HepG2 (cell line): ENCODE measurements at regions not wholly inside any gene's neighbourhood (a gene's known extent, or its start where the extent isn't known, plus 50 kb on each side); places are given as distances from the start of the nearest gene placed in this dataset.

Experiments
- ATAC-seq: fragments of 200-7000 bp; cut with Tn5 transposase; 3 replicates; pipeline ENCODE4 v1.9.1; 2020; ENCODE audit warnings: mild to moderate bottlenecking, moderate library complexity
- BruUV-seq: library from RNA; stranded (reverse); fragments of 400-500 nt; replicated peaks from 2 replicates; lab custom pipeline; 2021; lab: Mats Ljungman, UMichigan
- CTCF ChIA-PET: fragments of 300-600 bp; formaldehyde crosslinking; extraction: SDS; loops from one replicate; lab custom pipeline; 2021; ENCODE audit warnings: low total read pairs, inconsistent platforms, low intra/inter-chr PET ratio; lab: Yijun Ruan, JAX
- POLR2A ChIA-PET: fragments of 350-600 bp; sonication (Branson Sonifier 250); formaldehyde crosslinking; loops from one replicate; lab custom pipeline; 2020; ENCODE audit warnings: antibody characterized with exemption, inconsistent platforms; lab: Yijun Ruan, JAX
- DNase-seq: peaks from one replicate; pipeline ENCODE4 v3.0.0-alpha.2; 2015; ENCODE audit warnings: low spot score
- FAIRE-seq: peaks from 3 replicates; lab custom pipeline; 2011; peaks lifted over from hg19 to GRCh38; lab: Jason Lieb, UNC
- H2AFZ ChIP-seq: one replicate; pipeline ENCODE4 v1.6.1; 2011; ENCODE audit warnings: low read length, inconsistent platforms
- H3K27ac ChIP-seq: fragments of 300-600 bp; 3 replicates; pipeline ENCODE4 v1.8.0; 2011; ENCODE audit warnings: mixed run types, mild to moderate bottlenecking, mixed read lengths, low read length, inconsistent platforms; ENCODE audit not compliant: insufficient read depth; ENCODE audit errors: extremely low read length
- H3K27me3 ChIP-seq, 2 experiments: fragments of 200-600 bp in 1 of 2; 2 replicates in 1 of 2; 3 replicates in 1 of 2; pipeline versions ENCODE4 v1.6.0 to v1.8.0; 2011; ENCODE audit warnings: low read length in 2 of 2, mild to moderate bottlenecking in 2 of 2, moderate library complexity in 2 of 2, inconsistent platforms in 1 of 2; ENCODE audit not compliant: insufficient read depth in 2 of 2, control insufficient read depth in 1 of 2
- H3K36me3 ChIP-seq, 2 experiments: fragments of 200-600 bp in 1 of 2; replicated peaks in 1 of 2; 2 replicates in 1 of 2; 3 replicates in 1 of 2; pipeline versions ENCODE4 v1.5.1 to v1.8.0; 2011; ENCODE audit warnings: low read length in 2 of 2, inconsistent platforms in 1 of 2; ENCODE audit not compliant: insufficient read depth in 2 of 2, control insufficient read depth in 1 of 2
- H3K4me1 ChIP-seq: 2 replicates; pipeline ENCODE4 v1.5.1; 2012; ENCODE audit warnings: low read length, inconsistent platforms; ENCODE audit not compliant: insufficient read depth
- H3K4me2 ChIP-seq: 2 replicates; pipeline ENCODE4 v1.6.0; 2011; ENCODE audit warnings: low read depth, low read length, inconsistent platforms
- H3K4me3 ChIP-seq, 3 experiments: fragments of 200-600 bp in 1 of 3; sonication (generic), shearing (Covaris generic) in 1 of 3; replicated peaks in 1 of 3; 2 replicates each; pipeline ENCODE4 v1.5.1; 2011 to 2016; ENCODE audit warnings: low read length in 3 of 3, inconsistent platforms in 2 of 3, low read depth in 2 of 3, mild to moderate bottlenecking in 2 of 3, control low read depth in 1 of 3, mixed read lengths in 1 of 3; ENCODE audit not compliant: insufficient read depth in 1 of 3
- H3K79me2 ChIP-seq: one replicate; pipeline ENCODE4 v1.6.1; 2011; ENCODE audit warnings: low read length, inconsistent platforms; ENCODE audit not compliant: insufficient read depth
- H3K9ac ChIP-seq: 2 replicates; pipeline ENCODE4 v1.6.0; 2011; ENCODE audit warnings: mild to moderate bottlenecking, low read depth, low read length, inconsistent platforms; ENCODE audit not compliant: insufficient read depth
- H3K9me3 ChIP-seq: 2 replicates; pipeline ENCODE4 v1.5.1; 2012; ENCODE audit warnings: mild to moderate bottlenecking, low read length
- H4K20me1 ChIP-seq: 2 replicates; pipeline ENCODE4 v1.6.0; 2011; ENCODE audit warnings: inconsistent platforms, mild to moderate bottlenecking, low read length, moderate library complexity; ENCODE audit not compliant: insufficient read depth
- ARID5B ChIP-seq: IDR thresholded peaks from 2 replicates; pipeline ENCODE4 v1.4.0; 2020; ENCODE audit warnings: mild to moderate bottlenecking, missing genetic modification reagents
- HOXA9 ChIP-seq: sonication (generic); formaldehyde crosslinking; IDR thresholded peaks from 2 replicates; pipeline ENCODE4 v1.8.1; 2022; ENCODE audit warnings: missing genetic modification reagents, mild to moderate bottlenecking, moderate library complexity, borderline replicate concordance
- MAFF ChIP-seq: IDR thresholded peaks from 2 replicates; pipeline ENCODE4 v1.6.1; 2011; ENCODE audit warnings: low read depth, low read length, improper control_type of control experiment
- MAFK ChIP-seq, 2 experiments: IDR thresholded peaks in 1 of 2; conservative IDR thresholded peaks in 1 of 2; 2 replicates each; pipeline ENCODE4 v1.6.1; 2011; ENCODE audit warnings: improper control_type of control experiment in 2 of 2, low read length in 2 of 2
- PRMT3 ChIP-seq: sonication (generic); formaldehyde crosslinking; IDR thresholded peaks from 2 replicates; pipeline ENCODE4 v1.8.1; 2022; ENCODE audit warnings: low read depth, mild to moderate bottlenecking, moderate library complexity, missing genetic modification reagents, borderline replicate concordance
- SKIL ChIP-seq: sonication (generic); formaldehyde crosslinking; IDR thresholded peaks from 2 replicates; pipeline ENCODE4 v1.8.0; 2022; ENCODE audit warnings: missing genetic modification reagents, mild to moderate bottlenecking, moderate library complexity, borderline replicate concordance
- SP2 ChIP-seq: sonication (generic); formaldehyde crosslinking; IDR thresholded peaks from 2 replicates; pipeline ENCODE4 v1.5.1; 2020; ENCODE audit warnings: mild to moderate bottlenecking, missing genetic modification reagents
- SRY ChIP-seq: sonication (generic); formaldehyde crosslinking; IDR thresholded peaks from 2 replicates; pipeline ENCODE4 v1.8.0; 2022; ENCODE audit warnings: mild to moderate bottlenecking, missing genetic modification reagents
- ZNF281 ChIP-seq: sonication (generic); formaldehyde crosslinking; IDR thresholded peaks from 2 replicates; pipeline ENCODE4 v1.4.0; 2020; ENCODE audit warnings: missing genetic modification reagents, borderline replicate concordance
- WGBS: methylation state at CpG from one replicate; pipeline ENCODE4 v1.1.6; 2017; ENCODE audit warnings: low lambda C conversion rate; 5-methylcytosine and 5-hydroxymethylcytosine counted together
- in situ Hi-C: cut with HindIII; loops from 2 replicates; pipeline ENCODE4 v1.10.0; 2017; ENCODE audit warnings: low pct_unique_long_range_greater_than_20kb; ENCODE audit not compliant: extremely low pct_ligation_motif_present
- intact Hi-C: fragments of 100-400 bp; cut with micrococcal nuclease; formaldehyde crosslinking; loops from one replicate; pipeline ENCODE4 v1.10.0; 2022; ENCODE audit not compliant: unreplicated experiment

DNA sequence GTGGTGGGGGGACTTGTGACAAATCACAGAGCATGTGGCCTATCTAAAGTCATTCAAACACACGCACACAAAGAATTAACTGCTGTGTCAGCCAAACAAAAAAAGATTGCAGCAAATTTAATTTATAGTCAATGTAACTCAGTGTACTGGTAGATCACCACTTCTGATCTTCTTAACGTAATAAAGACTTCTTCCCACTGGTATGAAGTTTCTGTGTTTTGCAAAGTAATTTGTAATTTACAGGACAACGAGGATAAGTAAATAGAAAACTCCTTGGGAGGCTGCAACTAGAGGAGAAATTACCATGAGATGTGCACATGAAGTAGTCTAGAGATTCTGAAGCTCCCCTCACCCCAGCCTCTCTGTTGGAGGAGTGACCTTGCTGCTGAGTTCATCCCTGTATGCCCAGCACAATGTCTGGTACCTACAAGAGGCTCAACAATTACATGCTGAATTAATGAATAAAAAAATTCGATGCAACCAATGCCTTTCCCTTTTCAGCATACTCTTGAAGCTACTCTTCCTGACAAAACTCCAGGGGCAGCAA is 207.3 kb downstream of the ARRDC4 start:
- H3K4me1 ChIP-seq, result no peaks in the 10 kb centered on the region
- no peak overlapping the region for H3K4me2 ChIP-seq
- no peak overlapping the region for H3K27ac ChIP-seq
- ChIA-PET CTCF (no interaction called here), POLR2A (no interaction called here)
- H3K4me3 ChIP-seq, result no peak overlapping the region
- H3K36me3 ChIP-seq, result no peaks in the 10 kb centered on the region
- no peak for FAIRE-seq
- intact Hi-C loops, result no loop called here
- no TSS peak for BruUV-seq
- no peak for ATAC-seq
- H3K9me3 ChIP-seq, result no peaks in the 10 kb centered on the region
- WGBS, result 14% methylated on average over 4 of the region's 4 CpGs
- H3K9ac ChIP-seq, result no peak overlapping the region
- TF ChIP-seq MAFK (conservative IDR thresholded peaks at IDR 0.05 in 1 of 2, IDR thresholded peaks at IDR 0.05 in 1 of 2; ENCODE audit: low read length in 2 of 2) (peak; percentile 11 to 69; a peak in 2 of 4 replicates), MAFF (peak; percentile 41; the same call in 1 of the 2 replicates), ZNF281 (CRISPR knock-in tag) (no peak)
- H4K20me1 ChIP-seq, result no peaks in the 10 kb centered on the region
- H3K27me3 ChIP-seq, result peaks cover 0 to 12% of the 10 kb centered on the region in 2 experiments; a peak in 2 of 5 replicates
- no peak overlapping the region for H2AFZ ChIP-seq
- DNase-seq, result no peak
- in situ Hi-C loops, result no loop called here
- no peaks in the 10 kb centered on the region for H3K79me2 ChIP-seq

- CTCF ChIA-PET, result no interaction called here
- FAIRE-seq (no peak), DNase-seq (no peak), ATAC-seq (no peak)
- BruUV-seq, result no TSS peak
- Histone ChIP-seq H4K20me1 (no peaks in the 10 kb centered on the region), H3K9me3 (no peaks in the 10 kb centered on the region), H3K4me2 (no peak overlapping the region), H3K36me3 (no peaks in the 10 kb centered on the region), H3K9ac (no peak overlapping the region), H3K79me2 (no peaks in the 10 kb centered on the region), H3K27ac (no peak overlapping the region), H2AFZ (no peak overlapping the region), H3K27me3 (peaks cover 0 to 4% of the 10 kb centered on the region in 2 experiments; a peak in 1 of 5 replicates), H3K4me1 (no peaks in the 10 kb centered on the region), H3K4me3 (no peak overlapping the region)
- 30% methylated on average over 9 of the region's 9 CpGs for WGBS
- POLR2A ChIA-PET, result no interaction called here
- in situ Hi-C loops, result no loop called here
- intact Hi-C loops, result no loop called here
- TF ChIP-seq SP2 (CRISPR knock-in tag), result no peak
- no peak for TF ChIP-seq PRMT3
- TF ChIP-seq SKIL (CRISPR knock-in tag), result no peak
- TF ChIP-seq HOXA9 (CRISPR knock-in tag), result no peak
- no peak for TF ChIP-seq ARID5B
- TF ChIP-seq SRY (CRISPR knock-in tag), result no peak
Measured at GRCh38 chr15:98169551-98169950, 209.0 kb downstream of the ARRDC4 start.
